ENCODE measurements at regions not wholly inside any gene's neighbourhood (a gene's known extent, or its start where the extent isn't known, plus 50 kb on each side); places are given as distances from the start of the nearest gene placed in this dataset.

- no peaks in the 10 kb centered on the region for H3K9me3 Mint-ChIP-seq
- H3K27me3 Mint-ChIP-seq: no peaks in the 10 kb centered on the region
- no peak overlapping the region for H3K27ac Mint-ChIP-seq
- H3K36me3 Mint-ChIP-seq (ENCODE audit: low read depth): no peaks in the 10 kb centered on the region
- H3K4me3 Mint-ChIP-seq: no peak overlapping the region
- DNase-seq: no peak
- peaks cover 24% of the 10 kb centered on the region for H3K4me1 Mint-ChIP-seq (ENCODE audit: low read depth)
Observed at GRCh38 chr10:61835946-61836887, 65.3 kb upstream of the ARID5B start.

DNA sequence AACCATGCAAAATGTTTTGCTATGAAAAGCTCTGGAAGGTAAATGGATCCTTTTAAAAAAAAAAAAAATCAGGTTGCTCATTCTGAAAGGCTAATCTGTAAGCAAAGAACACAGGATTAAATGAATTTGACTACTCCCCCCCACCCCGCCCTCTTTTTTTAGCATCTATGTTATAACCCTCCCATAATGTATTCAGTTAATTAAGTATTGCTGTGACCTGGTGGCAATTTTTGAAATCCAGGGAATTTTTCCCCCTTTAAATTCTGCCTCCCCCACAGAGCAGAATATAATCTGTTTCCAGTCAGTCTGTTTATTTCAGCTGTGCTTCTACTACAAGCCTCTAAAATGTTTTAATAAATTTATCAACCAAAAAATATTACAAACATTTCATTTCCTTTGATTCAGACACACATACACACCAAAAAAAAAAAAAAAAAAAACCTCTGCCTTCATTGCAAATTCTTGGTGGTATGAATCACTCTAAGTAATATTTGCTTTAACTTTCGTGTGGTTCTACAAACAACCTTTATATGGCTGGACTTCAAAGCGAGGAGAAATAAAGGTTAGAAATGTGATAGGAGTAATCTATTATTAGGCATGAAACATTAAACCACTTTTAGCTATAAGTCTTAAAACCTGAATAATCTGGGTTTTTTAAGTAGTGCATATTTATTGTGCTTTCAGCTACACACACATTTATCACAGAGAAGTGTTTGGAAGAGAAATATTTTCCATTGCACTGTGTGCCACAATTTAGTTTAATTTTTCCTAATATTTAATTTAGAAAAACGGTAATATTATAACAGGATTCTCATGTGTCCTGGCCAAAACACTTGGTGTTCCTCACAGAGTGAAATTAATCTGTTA, 64.4 kb upstream of the ARID5B start:
- no peak for DNase-seq
- no peaks in the 10 kb centered on the region for H3K27me3 Mint-ChIP-seq
- H3K4me1 Mint-ChIP-seq (ENCODE audit: low read depth): peaks cover 24% of the 10 kb centered on the region
- H3K9me3 Mint-ChIP-seq: no peaks in the 10 kb centered on the region
- no peak overlapping the region for H3K27ac Mint-ChIP-seq
- H3K4me3 Mint-ChIP-seq: no peak overlapping the region
- no peaks in the 10 kb centered on the region for H3K36me3 Mint-ChIP-seq (ENCODE audit: low read depth)

- H3K4me1 Mint-ChIP-seq (ENCODE audit: low read depth): peaks cover 24% of the 10 kb centered on the region
- H3K27me3 Mint-ChIP-seq: no peaks in the 10 kb centered on the region
- H3K36me3 Mint-ChIP-seq (ENCODE audit: low read depth): no peaks in the 10 kb centered on the region
- no peak overlapping the region for H3K27ac Mint-ChIP-seq
- H3K9me3 Mint-ChIP-seq: no peaks in the 10 kb centered on the region
- H3K4me3 Mint-ChIP-seq: no peak overlapping the region
- DNase-seq: no peak
Observed at GRCh38 chr10:61837755-61838171, 63.7 kb upstream of the ARID5B start.

- Mint-ChIP-seq H3K27ac (no peak overlapping the region), H3K36me3 (ENCODE audit: low read depth) (no peaks in the 10 kb centered on the region), H3K9me3 (no peaks in the 10 kb centered on the region), H3K27me3 (no peaks in the 10 kb centered on the region), H3K4me1 (ENCODE audit: low read depth) (peaks cover 30% of the 10 kb centered on the region), H3K4me3 (no peak overlapping the region)
- DNase-seq: no peak
Observed at GRCh38 chr10:61839916-61840315, 61.6 kb upstream of the ARID5B start.

DNA sequence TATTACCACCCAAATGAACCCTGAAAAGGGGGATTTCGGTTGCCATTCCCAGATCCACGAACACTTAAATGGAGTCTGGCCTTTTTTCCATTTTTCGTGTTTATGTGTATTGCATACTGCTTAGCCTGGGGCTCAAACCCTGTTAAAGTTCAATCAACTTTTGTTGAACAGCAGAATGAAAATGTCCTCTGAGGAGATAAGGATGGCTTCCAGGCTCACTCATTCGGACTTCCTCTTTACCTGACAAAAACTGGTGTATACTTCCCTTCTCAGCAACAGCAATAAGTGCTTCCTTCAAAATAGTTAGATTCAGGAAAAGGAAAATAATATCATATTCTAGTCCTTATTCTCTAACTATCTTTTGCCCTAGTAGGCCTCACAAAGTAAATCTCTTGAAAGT, 61.1 kb upstream of the ARID5B start:
- H3K27ac Mint-ChIP-seq: no peak overlapping the region
- no peaks in the 10 kb centered on the region for H3K27me3 Mint-ChIP-seq
- no peaks in the 10 kb centered on the region for H3K9me3 Mint-ChIP-seq
- no peak for DNase-seq
- no peaks in the 10 kb centered on the region for H3K36me3 Mint-ChIP-seq (ENCODE audit: low read depth)
- peaks cover 25% of the 10 kb centered on the region for H3K4me1 Mint-ChIP-seq (ENCODE audit: low read depth)
- no peak overlapping the region for H3K4me3 Mint-ChIP-seq

DNA sequence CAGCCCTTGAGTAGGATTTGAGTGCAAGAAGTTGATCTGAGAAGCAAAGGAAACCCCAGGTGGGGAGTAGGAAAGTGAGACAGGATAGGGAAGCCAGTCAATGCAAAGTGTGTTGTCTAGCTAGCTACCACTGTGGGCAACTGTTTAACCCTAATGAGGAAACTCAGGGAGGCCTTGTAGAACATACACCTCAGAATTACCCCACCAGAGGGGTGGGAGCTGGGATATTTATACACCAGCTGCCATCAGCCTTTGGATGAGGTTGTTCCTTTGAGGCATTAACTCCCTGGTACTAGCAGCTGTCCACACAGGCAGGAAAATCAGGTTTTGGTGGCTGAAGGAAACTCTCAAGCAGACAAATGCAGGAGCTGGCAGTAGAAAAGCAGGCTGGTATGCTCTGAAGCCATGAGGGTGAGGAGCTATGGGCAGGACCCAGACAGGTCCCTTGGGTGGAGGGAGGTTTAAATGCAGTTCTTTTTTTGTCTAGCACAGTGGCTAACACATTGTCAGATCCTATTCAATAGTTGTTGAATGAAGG, 60.1 kb upstream of the ARID5B start:
- H3K4me3 Mint-ChIP-seq: no peak overlapping the region
- DNase-seq: no peak
- H3K4me1 Mint-ChIP-seq (ENCODE audit: low read depth): peaks cover 15% of the 10 kb centered on the region
- H3K27me3 Mint-ChIP-seq: no peaks in the 10 kb centered on the region
- no peaks in the 10 kb centered on the region for H3K9me3 Mint-ChIP-seq
- no peaks in the 10 kb centered on the region for H3K36me3 Mint-ChIP-seq (ENCODE audit: low read depth)
- H3K27ac Mint-ChIP-seq: no peak overlapping the region

- H3K36me3 Mint-ChIP-seq (ENCODE audit: low read depth): no peaks in the 10 kb centered on the region
- H3K4me3 Mint-ChIP-seq: no peak overlapping the region
- DNase-seq: no peak
- peaks cover 14% of the 10 kb centered on the region for H3K4me1 Mint-ChIP-seq (ENCODE audit: low read depth)
- H3K27ac Mint-ChIP-seq: no peak overlapping the region
- H3K27me3 Mint-ChIP-seq: no peaks in the 10 kb centered on the region
- no peaks in the 10 kb centered on the region for H3K9me3 Mint-ChIP-seq
Observed at GRCh38 chr10:61842755-61843497, 58.6 kb upstream of the ARID5B start.

DNA sequence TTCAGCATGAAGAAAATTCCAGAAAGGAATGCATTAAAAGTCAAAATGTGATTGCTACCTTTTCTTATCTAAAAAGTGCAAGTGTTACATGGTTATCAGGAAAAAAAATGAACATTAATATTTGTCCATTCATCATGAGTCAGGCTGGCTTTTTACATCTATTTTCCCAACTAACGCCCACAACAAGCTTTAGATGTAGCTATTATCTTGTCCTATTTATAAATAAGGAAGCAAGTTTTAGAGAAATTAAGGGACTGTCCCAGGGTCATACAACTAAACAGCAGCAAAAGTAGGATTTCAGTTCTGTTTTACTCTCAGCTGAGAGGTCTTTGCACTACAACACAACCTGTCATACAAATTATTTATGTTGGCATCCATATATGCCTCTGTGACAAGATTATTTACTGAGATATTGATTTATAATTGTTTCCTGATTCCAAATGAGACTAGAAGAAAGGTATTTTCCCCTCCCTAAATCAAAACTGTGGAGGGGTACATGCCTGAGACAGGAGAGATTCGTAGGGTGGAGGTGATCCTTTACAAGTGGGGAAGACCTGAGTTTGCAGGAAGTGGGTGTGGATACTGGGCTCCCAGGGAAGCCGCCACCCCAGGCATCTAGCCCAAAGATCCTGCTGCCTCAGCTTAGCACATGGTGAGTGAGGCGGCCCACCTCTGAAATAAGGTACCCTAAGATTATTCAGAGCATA, 57.2 kb upstream of the ARID5B start:
- Mint-ChIP-seq H3K4me1 (ENCODE audit: low read depth) (peaks cover 14% of the 10 kb centered on the region), H3K36me3 (ENCODE audit: low read depth) (no peaks in the 10 kb centered on the region), H3K9me3 (no peaks in the 10 kb centered on the region), H3K4me3 (no peak overlapping the region), H3K27me3 (no peaks in the 10 kb centered on the region), H3K27ac (no peak overlapping the region)
- DNase-seq: no peak

GRCh38 chr10:61845196-61845949, 56.1 kb upstream of the ARID5B start:
- H3K27ac Mint-ChIP-seq: no peak overlapping the region
- H3K27me3 Mint-ChIP-seq: no peaks in the 10 kb centered on the region
- DNase-seq: no peak
- no peaks in the 10 kb centered on the region for H3K9me3 Mint-ChIP-seq
- H3K4me3 Mint-ChIP-seq: no peak overlapping the region
- H3K36me3 Mint-ChIP-seq (ENCODE audit: low read depth): no peaks in the 10 kb centered on the region
- H3K4me1 Mint-ChIP-seq (ENCODE audit: low read depth): peaks cover 14% of the 10 kb centered on the region

DNA sequence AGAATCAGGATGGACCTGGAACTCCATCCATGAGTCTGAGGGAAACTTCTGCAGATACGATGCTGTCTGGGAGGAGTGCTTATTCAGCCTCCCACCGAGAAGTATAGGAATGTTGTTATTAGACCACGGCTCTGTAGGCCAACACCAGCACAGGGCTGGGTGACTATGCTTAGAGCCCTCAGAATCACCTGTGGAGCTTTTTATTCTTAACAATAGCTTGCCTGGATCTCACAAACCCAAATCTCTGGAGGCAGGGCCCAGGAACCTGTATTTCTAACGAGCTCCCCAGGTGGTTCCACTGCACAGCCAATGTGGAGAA, 55.6 kb upstream of the ARID5B start:
- no peak overlapping the region for H3K27ac Mint-ChIP-seq
- no peaks in the 10 kb centered on the region for H3K9me3 Mint-ChIP-seq
- DNase-seq: no peak
- no peaks in the 10 kb centered on the region for H3K36me3 Mint-ChIP-seq (ENCODE audit: low read depth)
- H3K27me3 Mint-ChIP-seq: no peaks in the 10 kb centered on the region
- H3K4me1 Mint-ChIP-seq (ENCODE audit: low read depth): peaks cover 14% of the 10 kb centered on the region
- H3K4me3 Mint-ChIP-seq: no peak overlapping the region

- no peaks in the 10 kb centered on the region for H3K36me3 Mint-ChIP-seq (ENCODE audit: low read depth)
- no peak for DNase-seq
- no peaks in the 10 kb centered on the region for H3K27me3 Mint-ChIP-seq
- no peaks in the 10 kb centered on the region for H3K9me3 Mint-ChIP-seq
- peaks cover 14% of the 10 kb centered on the region for H3K4me1 Mint-ChIP-seq (ENCODE audit: low read depth)
- no peak overlapping the region for H3K4me3 Mint-ChIP-seq
- H3K27ac Mint-ChIP-seq: no peak overlapping the region
Observed at GRCh38 chr10:61846370-61847031, 55.0 kb upstream of the ARID5B start.

GRCh38 chr10:61847087-61847486, 54.4 kb upstream of the ARID5B start:
- Mint-ChIP-seq H3K4me1 (ENCODE audit: low read depth) (peaks cover 14% of the 10 kb centered on the region), H3K27ac (no peak overlapping the region), H3K4me3 (no peak overlapping the region), H3K9me3 (no peaks in the 10 kb centered on the region), H3K27me3 (no peaks in the 10 kb centered on the region), H3K36me3 (ENCODE audit: low read depth) (no peaks in the 10 kb centered on the region)
- DNase-seq: no peak

DNA sequence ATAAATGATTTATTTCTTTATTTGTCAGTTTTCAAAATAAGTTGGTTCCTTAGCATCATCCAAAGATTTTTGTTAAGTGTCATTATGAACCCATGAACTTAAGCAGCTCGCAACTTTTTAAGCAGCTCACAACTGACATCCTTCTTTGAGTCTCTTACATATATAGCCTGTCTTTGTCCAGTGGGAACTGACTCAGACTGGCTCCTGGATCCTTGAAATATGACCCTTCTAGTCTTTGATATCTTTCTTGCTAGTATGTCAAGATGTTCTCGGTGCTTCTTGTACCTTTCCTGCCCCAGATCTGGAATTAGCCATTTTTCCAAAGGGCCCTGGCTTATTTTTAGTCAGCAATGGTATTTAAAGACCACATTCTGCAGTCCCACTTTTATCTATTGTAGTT, 53.9 kb upstream of the ARID5B start:
- Mint-ChIP-seq H3K4me1 (ENCODE audit: low read depth) (peaks cover 14% of the 10 kb centered on the region), H3K9me3 (no peaks in the 10 kb centered on the region), H3K4me3 (no peak overlapping the region), H3K27me3 (no peaks in the 10 kb centered on the region), H3K36me3 (ENCODE audit: low read depth) (no peaks in the 10 kb centered on the region), H3K27ac (no peak overlapping the region)
- DNase-seq: no peak

Data from activated T-cell treated with anti-CD3 and anti-CD28 coated beads, Interleukin-2, amount 50 U/mL, for 24 hours (primary cell).